ENCODE measurements at regions not wholly inside any gene's neighbourhood (a gene's known extent, or its start where the extent isn't known, plus 50 kb on each side); places are given as distances from the start of the nearest gene placed in this dataset.

GRCh38 chr4:134622199-134622598 lies 420.6 kb upstream of the PABPC4L start:
- no peak for TF ChIP-seq CTCF (IDR thresholded peaks at IDR 0.05)
- TF ChIP-seq POLR2A (IDR thresholded peaks at IDR 0.05): no peak
